Fibroblast of lung (primary cell): ENCODE measurements at regions not wholly inside any gene's neighbourhood (a gene's known extent, or its start where the extent isn't known, plus 50 kb on each side); places are given as distances from the start of the nearest gene placed in this dataset.

Experiments
- EZH2 ChIP-seq: IDR thresholded peaks from 2 replicates; pipeline ENCODE4 v1.5.1; 2012; ENCODE audit warnings: low read length, control low read depth, mild to moderate bottlenecking; ENCODE audit errors: missing control alignments
- TF ChIP-seq, protein P1 (sequence below), 2 donors: IDR thresholded peaks in 1 of 2; conservative IDR thresholded peaks in 1 of 2; 1 replicate in 1 of 2; 2 replicates in 1 of 2; pipeline ENCODE4 v1.5.1; 2011 to 2012; ENCODE audit warnings: low read length in 2 of 2, control low read depth in 1 of 2, inconsistent platforms in 1 of 2, low read depth in 1 of 2, mild to moderate bottlenecking in 1 of 2

- TF ChIP-seq, protein P1, sequence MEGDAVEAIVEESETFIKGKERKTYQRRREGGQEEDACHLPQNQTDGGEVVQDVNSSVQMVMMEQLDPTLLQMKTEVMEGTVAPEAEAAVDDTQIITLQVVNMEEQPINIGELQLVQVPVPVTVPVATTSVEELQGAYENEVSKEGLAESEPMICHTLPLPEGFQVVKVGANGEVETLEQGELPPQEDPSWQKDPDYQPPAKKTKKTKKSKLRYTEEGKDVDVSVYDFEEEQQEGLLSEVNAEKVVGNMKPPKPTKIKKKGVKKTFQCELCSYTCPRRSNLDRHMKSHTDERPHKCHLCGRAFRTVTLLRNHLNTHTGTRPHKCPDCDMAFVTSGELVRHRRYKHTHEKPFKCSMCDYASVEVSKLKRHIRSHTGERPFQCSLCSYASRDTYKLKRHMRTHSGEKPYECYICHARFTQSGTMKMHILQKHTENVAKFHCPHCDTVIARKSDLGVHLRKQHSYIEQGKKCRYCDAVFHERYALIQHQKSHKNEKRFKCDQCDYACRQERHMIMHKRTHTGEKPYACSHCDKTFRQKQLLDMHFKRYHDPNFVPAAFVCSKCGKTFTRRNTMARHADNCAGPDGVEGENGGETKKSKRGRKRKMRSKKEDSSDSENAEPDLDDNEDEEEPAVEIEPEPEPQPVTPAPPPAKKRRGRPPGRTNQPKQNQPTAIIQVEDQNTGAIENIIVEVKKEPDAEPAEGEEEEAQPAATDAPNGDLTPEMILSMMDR (conservative IDR thresholded peaks at IDR 0.05 in 1 of 2, IDR thresholded peaks at IDR 0.05 in 1 of 2; ENCODE audit: low read depth in 1 of 2, low read length in 2 of 2): no peak
- no peak for TF ChIP-seq EZH2
Observed at GRCh38 chr2:118431997-118432396, 343.7 kb downstream of the INSIG2 start.
